ENCODE measurements at regions not wholly inside any gene's neighbourhood (a gene's known extent, or its start where the extent isn't known, plus 50 kb on each side); places are given as distances from the start of the nearest gene placed in this dataset.

- H3K27me3 ChIP-seq (replicated peaks in 1 of 7), result no peaks in the 10 kb centered on the region
- intact Hi-C loops (cut with DNase I; ENCODE audit: low total_unique reads), result no loop called here
- no peak for DNase-seq
These were observed 120.7 kb downstream of the MAP3K21 start for GRCh38 chr1:233448109-233448689.

GRCh38 chr1:233452724-233453123 lies 125.2 kb downstream of the MAP3K21 start:
- Histone ChIP-seq H3K27ac (no peak overlapping the region), H3K4me3 (no peak overlapping the region), H3K27me3 (replicated peaks in 1 of 7) (peaks cover 0 to 7% (median 0%) of the 10 kb centered on the region in 7 donors), H3K9me3 (no peaks in the 10 kb centered on the region), H3K4me1 (no peaks in the 10 kb centered on the region), H3K36me3 (no peaks in the 10 kb centered on the region)
- DNase-seq, result no peak
- TF ChIP-seq POLR2A (IDR thresholded peaks at IDR 0.05) (no peak), POLR2AphosphoS5 (IDR thresholded peaks at IDR 0.05) (no peak), CTCF (IDR thresholded peaks at IDR 0.05 in 8 of 11, conservative IDR thresholded peaks at IDR 0.05 in 3 of 11) (no peak)
- intact Hi-C loops (cut with DNase I; ENCODE audit: low total_unique reads), result no loop called here
- 30 to 67% (median 46%) methylated on average over 1 of the region's 1 CpG for WGBS, 5 donors

More at GRCh38 chr1:233448109-233448689, 120.7 kb downstream of the MAP3K21 start:
- WGBS, 5 donors, result 66 to 87% (median 77%) methylated on average over 4 of the region's 4 CpGs
- TF ChIP-seq CTCF (IDR thresholded peaks at IDR 0.05 in 8 of 11, conservative IDR thresholded peaks at IDR 0.05 in 3 of 11) (no peak), POLR2A (IDR thresholded peaks at IDR 0.05) (no peak), POLR2AphosphoS5 (IDR thresholded peaks at IDR 0.05) (no peak)
- Histone ChIP-seq H3K9me3 (peaks cover 0 to 5% (median 0%) of the 10 kb centered on the region in 8 donors), H3K36me3 (no peaks in the 10 kb centered on the region), H3K4me1 (no peaks in the 10 kb centered on the region), H3K4me3 (no peak overlapping the region), H3K27ac (no peak overlapping the region)

- Histone ChIP-seq H3K4me1 (no peaks in the 10 kb centered on the region), H3K36me3 (no peaks in the 10 kb centered on the region), H3K27me3 (replicated peaks in 1 of 7) (peaks cover 0 to 7% (median 0%) of the 10 kb centered on the region in 7 donors), H3K27ac (no peak overlapping the region), H3K4me3 (no peak overlapping the region), H3K9me3 (no peaks in the 10 kb centered on the region)
- DNase-seq, result no peak
- 65 to 80% (median 73%) methylated on average over 2 of the region's 2 CpGs for WGBS, 5 donors
- intact Hi-C loops (cut with DNase I; ENCODE audit: low total_unique reads), result no loop called here
- no peak for TF ChIP-seq CTCF (IDR thresholded peaks at IDR 0.05 in 8 of 11, conservative IDR thresholded peaks at IDR 0.05 in 3 of 11)
- no peak for TF ChIP-seq POLR2AphosphoS5 (IDR thresholded peaks at IDR 0.05)
- TF ChIP-seq POLR2A (IDR thresholded peaks at IDR 0.05), result no peak
These were observed 126.1 kb downstream of the MAP3K21 start for GRCh38 chr1:233453433-233454200.

GRCh38 chr1:233459470-233459945 lies 132.0 kb downstream of the MAP3K21 start:
- Histone ChIP-seq H3K27me3 (replicated peaks in 1 of 7) (peaks cover 0 to 7% (median 0%) of the 10 kb centered on the region in 7 donors), H3K36me3 (no peaks in the 10 kb centered on the region), H3K4me3 (no peak overlapping the region), H3K9me3 (no peaks in the 10 kb centered on the region), H3K27ac (no peak overlapping the region), H3K4me1 (no peaks in the 10 kb centered on the region)
- 67 to 94% (median 83%) methylated on average over 1 of the region's 1 CpG for WGBS, 5 donors
- DNase-seq, result no peak
- intact Hi-C loops (cut with DNase I; ENCODE audit: low total_unique reads), result no loop called here
- TF ChIP-seq POLR2A (IDR thresholded peaks at IDR 0.05) (no peak), POLR2AphosphoS5 (IDR thresholded peaks at IDR 0.05) (no peak), CTCF (IDR thresholded peaks at IDR 0.05 in 8 of 11, conservative IDR thresholded peaks at IDR 0.05 in 3 of 11) (no peak)

Measured in spleen (tissue), 11 donors.